ENCODE measurements at regions not wholly inside any gene's neighbourhood (a gene's known extent, or its start where the extent isn't known, plus 50 kb on each side); places are given as distances from the start of the nearest gene placed in this dataset.

DNA sequence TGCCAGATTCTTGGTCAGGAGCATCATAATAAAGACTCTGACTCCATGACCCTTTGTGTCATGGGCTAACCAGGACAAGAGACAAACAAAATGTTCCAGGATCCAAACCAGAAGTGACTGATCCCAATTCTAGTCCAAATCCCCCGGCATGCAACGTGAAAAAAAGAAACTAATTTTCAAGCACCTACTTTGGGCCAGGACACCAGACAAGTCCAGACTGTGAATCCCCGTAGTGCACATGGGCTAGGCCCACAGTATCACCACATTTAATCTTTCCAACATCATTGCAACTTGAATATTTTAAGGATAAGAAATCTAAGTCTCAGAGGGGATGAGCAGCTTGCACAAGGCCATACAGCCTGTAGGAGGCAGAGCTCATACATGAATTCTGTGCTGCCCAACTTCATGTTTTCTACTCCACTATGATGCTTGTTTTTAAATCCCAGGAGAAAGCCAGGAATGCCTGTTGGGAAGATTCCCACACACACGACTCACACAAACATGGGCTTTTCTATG is 365.7 kb downstream of the NPIPA8 start:
- Histone ChIP-seq H3K4me1 (ENCODE audit: insufficient read depth, low read length) (no peaks in the 10 kb centered on the region), H2AFZ (ENCODE audit: low read length) (no peak overlapping the region), H3K9me3 (ENCODE audit: low read depth, low read length) (no peaks in the 10 kb centered on the region), H3K27me3 (ENCODE audit: insufficient read depth, low read length) (no peaks in the 10 kb centered on the region), H3K79me2 (ENCODE audit: insufficient read depth, low read length) (no peaks in the 10 kb centered on the region), H4K20me1 (ENCODE audit: insufficient read depth, low read length) (no peaks in the 10 kb centered on the region), H3K4me3 (ENCODE audit: insufficient read depth, low read length) (no peak overlapping the region), H3K36me3 (ENCODE audit: insufficient read depth, low read length) (no peaks in the 10 kb centered on the region), H3K27ac (ENCODE audit: low read depth, low read length) (no peak overlapping the region), H3K4me2 (ENCODE audit: insufficient read depth, low read length) (no peak overlapping the region)
- TF ChIP-seq, protein P1, sequence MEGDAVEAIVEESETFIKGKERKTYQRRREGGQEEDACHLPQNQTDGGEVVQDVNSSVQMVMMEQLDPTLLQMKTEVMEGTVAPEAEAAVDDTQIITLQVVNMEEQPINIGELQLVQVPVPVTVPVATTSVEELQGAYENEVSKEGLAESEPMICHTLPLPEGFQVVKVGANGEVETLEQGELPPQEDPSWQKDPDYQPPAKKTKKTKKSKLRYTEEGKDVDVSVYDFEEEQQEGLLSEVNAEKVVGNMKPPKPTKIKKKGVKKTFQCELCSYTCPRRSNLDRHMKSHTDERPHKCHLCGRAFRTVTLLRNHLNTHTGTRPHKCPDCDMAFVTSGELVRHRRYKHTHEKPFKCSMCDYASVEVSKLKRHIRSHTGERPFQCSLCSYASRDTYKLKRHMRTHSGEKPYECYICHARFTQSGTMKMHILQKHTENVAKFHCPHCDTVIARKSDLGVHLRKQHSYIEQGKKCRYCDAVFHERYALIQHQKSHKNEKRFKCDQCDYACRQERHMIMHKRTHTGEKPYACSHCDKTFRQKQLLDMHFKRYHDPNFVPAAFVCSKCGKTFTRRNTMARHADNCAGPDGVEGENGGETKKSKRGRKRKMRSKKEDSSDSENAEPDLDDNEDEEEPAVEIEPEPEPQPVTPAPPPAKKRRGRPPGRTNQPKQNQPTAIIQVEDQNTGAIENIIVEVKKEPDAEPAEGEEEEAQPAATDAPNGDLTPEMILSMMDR (IDR thresholded peaks at IDR 0.05; ENCODE audit: extremely low read depth, low read depth, low read length), result no peak
- no peak for DNase-seq (ENCODE audit: insufficient read length, low spot score, missing footprints)

DNA sequence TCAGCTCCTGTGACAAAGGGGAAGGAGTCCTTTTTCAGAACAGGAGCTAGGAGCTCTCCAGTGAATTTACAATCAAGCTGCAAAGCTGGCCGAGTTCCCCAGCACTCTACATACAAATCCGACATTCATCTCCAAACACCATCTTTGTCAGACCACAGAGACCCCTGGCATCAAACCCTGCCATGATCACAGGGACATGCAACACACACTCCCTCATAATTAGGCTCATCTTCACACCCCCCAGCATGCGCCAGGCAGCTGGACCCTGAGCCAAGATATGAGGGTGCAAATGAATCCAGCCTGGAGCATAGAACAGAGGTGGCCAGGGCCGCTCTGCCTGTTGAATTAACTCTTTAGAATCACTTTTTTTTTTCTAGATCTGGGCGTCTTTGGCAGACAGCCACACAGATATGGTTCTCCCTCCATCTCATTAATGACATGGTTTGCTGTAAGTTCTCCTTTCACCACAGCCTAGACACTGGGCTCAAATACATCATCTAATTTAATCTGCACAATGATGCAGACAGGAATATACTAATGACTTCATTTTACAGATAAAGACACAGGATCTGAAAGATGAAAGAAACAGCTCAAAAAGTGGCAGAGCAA is 366.3 kb downstream of the NPIPA8 start:
- H3K9me3 ChIP-seq (ENCODE audit: low read depth, low read length), result no peaks in the 10 kb centered on the region
- H3K4me1 ChIP-seq (ENCODE audit: insufficient read depth, low read length), result no peaks in the 10 kb centered on the region
- no peaks in the 10 kb centered on the region for H3K36me3 ChIP-seq (ENCODE audit: insufficient read depth, low read length)
- no peaks in the 10 kb centered on the region for H4K20me1 ChIP-seq (ENCODE audit: insufficient read depth, low read length)
- no peaks in the 10 kb centered on the region for H3K27me3 ChIP-seq (ENCODE audit: insufficient read depth, low read length)
- no peak overlapping the region for H3K4me3 ChIP-seq (ENCODE audit: insufficient read depth, low read length)
- TF ChIP-seq, protein P1 (IDR thresholded peaks at IDR 0.05; ENCODE audit: extremely low read depth, low read depth, low read length), result no peak
- no peak overlapping the region for H3K27ac ChIP-seq (ENCODE audit: low read depth, low read length)
- DNase-seq (ENCODE audit: insufficient read length, low spot score, missing footprints), result no peak
- no peaks in the 10 kb centered on the region for H3K79me2 ChIP-seq (ENCODE audit: insufficient read depth, low read length)
- no peak overlapping the region for H2AFZ ChIP-seq (ENCODE audit: low read length)
- H3K4me2 ChIP-seq (ENCODE audit: insufficient read depth, low read length), result no peak overlapping the region

DNA sequence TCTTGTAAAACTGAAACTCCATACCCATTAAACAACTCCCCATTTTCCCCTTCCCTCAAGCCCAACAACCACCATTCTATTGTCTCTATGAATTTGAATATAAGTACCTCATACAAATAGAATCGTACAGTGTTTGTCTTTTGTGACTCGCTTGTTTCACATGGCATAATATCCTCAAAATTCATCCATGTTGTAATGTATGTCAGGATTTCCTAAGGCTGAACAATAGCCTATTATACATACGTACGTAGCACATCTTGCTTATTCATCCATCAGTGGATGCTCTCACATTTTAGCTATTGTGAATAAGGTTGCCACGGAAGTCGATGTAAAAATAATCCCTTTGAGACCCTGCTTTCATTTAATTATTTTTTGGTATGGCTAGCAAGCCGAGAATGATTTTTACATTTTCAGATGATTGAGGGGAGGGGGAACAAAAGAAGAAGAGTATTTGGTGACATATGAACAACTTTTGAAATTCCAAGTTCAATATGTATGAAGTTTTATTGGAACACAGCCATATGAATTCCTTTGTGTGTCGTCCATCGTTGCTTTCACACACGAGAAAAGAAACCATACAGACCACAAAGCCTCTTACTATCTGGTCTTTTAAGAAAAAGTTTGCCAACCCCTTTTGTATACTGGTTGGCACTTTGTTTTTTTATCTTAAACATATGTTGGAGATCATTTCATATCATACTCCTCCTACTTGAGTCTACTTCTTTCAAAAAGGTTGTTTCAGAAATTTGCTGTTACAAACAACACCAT is 371.2 kb downstream of the NPIPA8 start:
- no peak overlapping the region for H2AFZ ChIP-seq (ENCODE audit: low read length)

DNA sequence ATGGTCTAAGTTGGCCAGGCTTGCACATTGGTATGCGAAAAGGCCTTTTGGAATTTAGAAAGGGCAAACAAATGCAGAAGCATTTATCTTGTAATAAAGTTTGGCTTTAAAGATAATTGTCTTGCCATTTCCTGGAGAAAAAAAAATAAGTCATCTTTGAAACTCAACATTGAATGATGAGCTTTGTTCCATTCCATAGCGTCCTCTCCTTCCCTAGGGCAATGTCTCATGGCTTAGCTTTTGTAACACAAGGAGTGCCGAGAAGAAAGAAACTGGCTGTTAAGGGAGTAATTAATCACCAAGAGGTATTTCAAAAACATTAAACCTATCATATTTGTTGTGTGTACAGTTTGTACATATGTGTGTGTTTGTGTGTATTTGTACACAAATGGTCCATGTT is 372.3 kb downstream of the NPIPA8 start:
- Histone ChIP-seq H3K4me2 (ENCODE audit: insufficient read depth, low read length) (no peak overlapping the region), H3K27me3 (ENCODE audit: insufficient read depth, low read length) (no peaks in the 10 kb centered on the region), H3K36me3 (ENCODE audit: insufficient read depth, low read length) (no peaks in the 10 kb centered on the region), H3K9me3 (ENCODE audit: low read depth, low read length) (no peaks in the 10 kb centered on the region), H3K27ac (ENCODE audit: low read depth, low read length) (no peak overlapping the region), H3K79me2 (ENCODE audit: insufficient read depth, low read length) (no peaks in the 10 kb centered on the region), H3K4me3 (ENCODE audit: insufficient read depth, low read length) (no peak overlapping the region), H4K20me1 (ENCODE audit: insufficient read depth, low read length) (no peaks in the 10 kb centered on the region), H3K4me1 (ENCODE audit: insufficient read depth, low read length) (no peaks in the 10 kb centered on the region), H2AFZ (ENCODE audit: low read length) (no peak overlapping the region)
- TF ChIP-seq, protein P1 (IDR thresholded peaks at IDR 0.05; ENCODE audit: extremely low read depth, low read depth, low read length), result no peak
- DNase-seq (ENCODE audit: insufficient read length, low spot score, missing footprints), result peak; percentile 65

More for the DNA sequence above, 371.2 kb downstream of the NPIPA8 start:
- Histone ChIP-seq H3K4me2 (ENCODE audit: insufficient read depth, low read length) (no peak overlapping the region), H3K4me3 (ENCODE audit: insufficient read depth, low read length) (no peak overlapping the region), H3K27me3 (ENCODE audit: insufficient read depth, low read length) (no peaks in the 10 kb centered on the region), H3K4me1 (ENCODE audit: insufficient read depth, low read length) (no peaks in the 10 kb centered on the region), H3K36me3 (ENCODE audit: insufficient read depth, low read length) (no peaks in the 10 kb centered on the region), H4K20me1 (ENCODE audit: insufficient read depth, low read length) (no peaks in the 10 kb centered on the region), H3K9me3 (ENCODE audit: low read depth, low read length) (no peaks in the 10 kb centered on the region), H3K27ac (ENCODE audit: low read depth, low read length) (no peak overlapping the region), H3K79me2 (ENCODE audit: insufficient read depth, low read length) (no peaks in the 10 kb centered on the region)
- DNase-seq (ENCODE audit: insufficient read length, low spot score, missing footprints), result no peak
- TF ChIP-seq, protein P1 (IDR thresholded peaks at IDR 0.05; ENCODE audit: extremely low read depth, low read depth, low read length), result no peak

Measured in osteoblast (primary cell).